ENCODE measurements at regions not wholly inside any gene's neighbourhood (a gene's known extent, or its start where the extent isn't known, plus 50 kb on each side); places are given as distances from the start of the nearest gene placed in this dataset.

DNA sequence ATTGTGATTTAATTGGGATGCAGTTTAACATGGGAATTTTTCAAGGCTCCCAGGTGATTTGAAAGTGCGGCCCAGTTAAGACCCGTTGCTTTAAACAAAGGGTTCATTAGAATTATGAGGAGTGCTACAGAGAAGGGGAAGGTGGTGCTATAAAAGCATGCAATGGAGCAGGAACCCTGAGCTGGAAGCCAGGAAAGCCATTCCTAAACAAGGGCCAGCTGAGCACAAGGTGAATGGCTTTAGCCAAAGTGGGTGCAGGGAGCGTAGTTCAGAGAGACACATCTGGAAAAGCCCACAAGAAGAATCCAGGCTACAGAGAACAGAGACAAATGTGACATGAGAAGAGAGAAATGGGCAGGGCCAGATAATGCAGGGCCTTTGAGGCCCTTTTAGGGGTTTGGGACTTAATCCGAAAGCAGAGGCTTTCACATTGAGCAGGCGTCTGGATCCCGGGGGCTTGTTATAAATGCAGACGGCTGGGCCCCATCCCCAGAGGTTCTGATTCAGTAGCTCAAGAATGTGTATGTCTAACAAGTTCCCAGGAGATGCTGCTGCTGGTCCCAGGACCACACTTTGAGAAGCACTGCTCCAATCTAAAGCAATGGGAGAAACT lies 138.1 kb upstream of the WWC1 start:
- Histone ChIP-seq H3K9ac (ENCODE audit: low read length) (no peak overlapping the region), H3K36me3 (ENCODE audit: control insufficient read depth, insufficient read depth, low read length) (no peaks in the 10 kb centered on the region), H3K9me3 (ENCODE audit: control insufficient read depth, insufficient read depth, low read depth, low read length) (no peaks in the 10 kb centered on the region)

DNA sequence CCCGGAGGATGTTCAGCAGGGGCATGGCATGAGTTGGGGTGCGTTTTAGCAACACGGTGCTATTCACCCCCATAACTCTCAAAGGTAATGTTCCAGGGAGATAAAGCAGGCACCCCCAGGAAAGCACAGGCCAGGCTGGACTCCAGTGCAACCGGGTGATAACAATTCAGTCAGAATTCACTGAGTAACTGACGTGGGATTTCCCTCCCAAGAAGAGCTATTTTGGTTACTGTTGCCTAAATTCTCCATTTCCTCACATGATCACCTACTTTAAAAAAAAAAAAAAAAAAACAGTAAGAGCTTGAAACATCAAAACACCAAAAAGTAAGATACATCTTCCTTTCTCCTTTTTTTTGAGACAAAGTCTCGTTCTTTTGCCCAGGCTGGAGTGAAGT lies 137.6 kb upstream of the WWC1 start:
- Histone ChIP-seq H3K9ac (ENCODE audit: low read length) (no peak overlapping the region), H3K9me3 (ENCODE audit: control insufficient read depth, insufficient read depth, low read depth, low read length) (no peaks in the 10 kb centered on the region), H3K4me3 (ENCODE audit: low read depth, low read length) (no peak overlapping the region), H3K27ac (ENCODE audit: low read depth, low read length) (no peak overlapping the region), H3K4me1 (ENCODE audit: control insufficient read depth, insufficient read depth, low read length) (peaks cover 7% of the 10 kb centered on the region; the same call in 1 of the 2 replicates), H3K36me3 (ENCODE audit: control insufficient read depth, insufficient read depth, low read length) (no peaks in the 10 kb centered on the region), H3K27me3 (ENCODE audit: control insufficient read depth, insufficient read depth, low read length) (no peaks in the 10 kb centered on the region)

More for the DNA sequence above, 138.1 kb upstream of the WWC1 start:
- Histone ChIP-seq H3K27me3 (ENCODE audit: control insufficient read depth, insufficient read depth, low read length) (no peaks in the 10 kb centered on the region), H3K4me1 (ENCODE audit: control insufficient read depth, insufficient read depth, low read length) (peaks cover 8% of the 10 kb centered on the region; the same call in 1 of the 2 replicates), H3K4me3 (ENCODE audit: low read depth, low read length) (no peak overlapping the region), H3K27ac (ENCODE audit: low read depth, low read length) (no peak overlapping the region)

DNA sequence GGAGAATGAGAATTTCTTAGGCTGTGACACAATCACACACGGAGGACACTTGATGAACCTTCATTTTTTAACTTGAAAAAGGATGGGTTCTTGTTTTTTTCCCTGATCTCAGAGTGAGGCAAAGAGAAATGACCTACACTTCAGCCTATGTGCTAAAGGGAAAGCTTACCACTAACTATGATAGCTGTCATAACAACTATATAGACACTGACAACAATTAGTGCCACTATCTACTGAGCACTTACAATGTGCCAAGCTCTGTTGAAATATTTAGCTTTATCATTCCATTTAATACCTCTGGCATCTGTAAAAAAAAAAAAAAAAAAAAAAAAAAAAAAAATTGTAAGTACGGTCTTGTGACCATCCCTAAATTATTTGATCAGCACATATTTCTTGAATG lies 135.9 kb upstream of the WWC1 start:
- H3K36me3 ChIP-seq (ENCODE audit: control insufficient read depth, insufficient read depth, low read length), result no peaks in the 10 kb centered on the region
- no peaks in the 10 kb centered on the region for H3K27me3 ChIP-seq (ENCODE audit: control insufficient read depth, insufficient read depth, low read length)
- H3K9me3 ChIP-seq (ENCODE audit: control insufficient read depth, insufficient read depth, low read depth, low read length), result no peaks in the 10 kb centered on the region
- H3K4me1 ChIP-seq (ENCODE audit: control insufficient read depth, insufficient read depth, low read length), result peaks cover 15% of the 10 kb centered on the region; the same call in 1 of the 2 replicates
- H3K27ac ChIP-seq (ENCODE audit: low read depth, low read length), result no peak overlapping the region
- H3K4me3 ChIP-seq (ENCODE audit: low read depth, low read length), result no peak overlapping the region
- no peak overlapping the region for H3K9ac ChIP-seq (ENCODE audit: low read length)

DNA sequence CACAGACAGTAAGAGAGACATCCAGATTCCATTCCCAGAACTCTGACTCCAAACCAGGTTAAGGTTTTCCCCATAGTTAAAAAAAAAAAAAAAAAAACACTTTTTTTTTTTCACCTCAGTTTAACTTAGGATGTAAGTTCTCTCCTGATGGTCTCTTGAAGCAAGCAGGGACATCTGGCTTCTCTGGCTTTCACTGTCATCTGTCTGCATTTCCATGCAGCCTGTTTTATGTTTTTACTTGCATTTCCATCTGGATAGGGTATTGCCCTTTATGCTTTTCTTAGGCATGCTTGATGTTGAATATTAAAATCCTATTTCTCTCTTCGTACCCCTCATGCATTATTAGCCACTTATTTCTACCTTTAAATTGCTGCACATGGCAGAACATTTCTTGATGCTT lies 135.3 kb upstream of the WWC1 start:
- H3K4me3 ChIP-seq (ENCODE audit: low read depth, low read length), result no peak overlapping the region
- H3K4me1 ChIP-seq (ENCODE audit: control insufficient read depth, insufficient read depth, low read length), result peaks cover 15% of the 10 kb centered on the region; the same call in 1 of the 2 replicates
- H3K27ac ChIP-seq (ENCODE audit: low read depth, low read length), result no peak overlapping the region
- H3K27me3 ChIP-seq (ENCODE audit: control insufficient read depth, insufficient read depth, low read length), result no peaks in the 10 kb centered on the region
- H3K9ac ChIP-seq (ENCODE audit: low read length), result no peak overlapping the region
- H3K9me3 ChIP-seq (ENCODE audit: control insufficient read depth, insufficient read depth, low read depth, low read length), result no peaks in the 10 kb centered on the region
- no peaks in the 10 kb centered on the region for H3K36me3 ChIP-seq (ENCODE audit: control insufficient read depth, insufficient read depth, low read length)

DNA sequence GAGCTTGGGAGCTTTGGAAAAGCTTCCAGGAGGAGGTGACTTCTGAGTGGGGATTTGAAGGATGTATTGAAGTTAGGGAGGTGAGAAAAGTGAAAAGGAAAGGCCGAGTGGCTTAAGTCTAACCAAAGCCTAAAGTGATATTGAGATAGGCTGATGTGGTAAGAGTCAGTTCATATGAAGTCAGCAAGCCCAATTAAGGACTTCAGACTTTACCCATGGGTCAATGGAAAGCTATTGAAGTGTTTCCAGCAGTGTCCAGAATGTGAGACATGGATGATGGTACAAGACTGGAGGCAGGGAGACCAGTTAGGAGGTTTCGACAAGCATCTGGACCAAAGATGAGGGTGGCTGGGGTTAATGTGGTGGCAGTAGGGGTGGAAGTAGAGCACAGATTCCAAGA lies 134.3 kb upstream of the WWC1 start:
- no peak overlapping the region for H3K4me3 ChIP-seq (ENCODE audit: low read depth, low read length)
- H3K27me3 ChIP-seq (ENCODE audit: control insufficient read depth, insufficient read depth, low read length), result no peaks in the 10 kb centered on the region
- H3K4me1 ChIP-seq (ENCODE audit: control insufficient read depth, insufficient read depth, low read length), result peaks cover 15% of the 10 kb centered on the region; the same call in 1 of the 2 replicates
- H3K9ac ChIP-seq (ENCODE audit: low read length), result no peak overlapping the region
- no peaks in the 10 kb centered on the region for H3K36me3 ChIP-seq (ENCODE audit: control insufficient read depth, insufficient read depth, low read length)
- H3K27ac ChIP-seq (ENCODE audit: low read depth, low read length), result no peak overlapping the region
- H3K9me3 ChIP-seq (ENCODE audit: control insufficient read depth, insufficient read depth, low read depth, low read length), result no peaks in the 10 kb centered on the region

DNA sequence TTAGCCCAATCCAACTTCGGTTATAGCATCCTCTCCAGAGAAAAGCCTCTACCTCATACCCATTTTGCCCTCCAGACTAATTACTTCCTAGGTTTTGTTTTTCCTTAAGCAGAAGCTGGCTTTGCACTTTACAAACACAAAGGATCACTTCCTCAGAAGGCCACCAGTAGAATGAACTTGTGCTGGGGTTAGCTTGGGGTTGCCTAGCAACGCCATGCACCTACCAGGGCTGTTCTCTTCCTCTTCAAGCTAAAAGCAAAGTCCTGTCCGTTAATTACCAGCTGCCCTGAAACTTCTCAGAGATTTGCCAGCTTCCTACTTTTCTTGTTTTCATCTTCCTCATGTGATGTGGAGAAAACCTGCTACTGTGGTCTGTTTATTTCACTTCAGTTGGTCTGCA lies 132.0 kb upstream of the WWC1 start:
- no peaks in the 10 kb centered on the region for H3K36me3 ChIP-seq (ENCODE audit: control insufficient read depth, insufficient read depth, low read length)
- H3K27me3 ChIP-seq (ENCODE audit: control insufficient read depth, insufficient read depth, low read length), result no peaks in the 10 kb centered on the region
- peaks cover 13% of the 10 kb centered on the region; the same call in 1 of the 2 replicates for H3K4me1 ChIP-seq (ENCODE audit: control insufficient read depth, insufficient read depth, low read length)
- H3K9me3 ChIP-seq (ENCODE audit: control insufficient read depth, insufficient read depth, low read depth, low read length), result no peaks in the 10 kb centered on the region
- H3K27ac ChIP-seq (ENCODE audit: low read depth, low read length), result no peak overlapping the region
- no peak overlapping the region for H3K4me3 ChIP-seq (ENCODE audit: low read depth, low read length)
- H3K9ac ChIP-seq (ENCODE audit: low read length), result no peak overlapping the region

DNA sequence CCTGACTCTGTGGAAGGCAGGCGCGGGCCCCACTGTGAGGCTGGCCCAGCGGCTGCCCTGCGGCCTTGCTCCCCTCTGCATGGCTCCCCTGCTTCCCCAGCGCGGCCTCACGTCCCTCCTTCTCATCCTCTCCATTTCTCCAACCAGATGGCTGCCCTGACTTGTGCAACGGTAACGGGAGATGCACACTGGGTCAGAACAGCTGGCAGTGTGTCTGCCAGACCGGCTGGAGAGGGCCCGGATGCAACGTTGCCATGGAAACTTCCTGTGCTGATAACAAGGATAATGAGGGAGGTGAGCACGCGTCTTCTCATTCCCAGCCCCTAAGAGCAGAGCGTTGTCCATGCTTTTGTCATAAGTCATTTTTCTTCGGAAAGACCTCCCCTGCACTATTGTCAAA lies 129.0 kb upstream of the WWC1 start:
- H3K27ac ChIP-seq (ENCODE audit: low read depth, low read length), result no peak overlapping the region
- no peaks in the 10 kb centered on the region for H3K27me3 ChIP-seq (ENCODE audit: control insufficient read depth, insufficient read depth, low read length)
- no peak overlapping the region for H3K9ac ChIP-seq (ENCODE audit: low read length)
- H3K4me3 ChIP-seq (ENCODE audit: low read depth, low read length), result no peak overlapping the region
- no peaks in the 10 kb centered on the region for H3K9me3 ChIP-seq (ENCODE audit: control insufficient read depth, insufficient read depth, low read depth, low read length)
- no peaks in the 10 kb centered on the region for H3K36me3 ChIP-seq (ENCODE audit: control insufficient read depth, insufficient read depth, low read length)
- H3K4me1 ChIP-seq (ENCODE audit: control insufficient read depth, insufficient read depth, low read length), result peaks cover 34% of the 10 kb centered on the region

DNA sequence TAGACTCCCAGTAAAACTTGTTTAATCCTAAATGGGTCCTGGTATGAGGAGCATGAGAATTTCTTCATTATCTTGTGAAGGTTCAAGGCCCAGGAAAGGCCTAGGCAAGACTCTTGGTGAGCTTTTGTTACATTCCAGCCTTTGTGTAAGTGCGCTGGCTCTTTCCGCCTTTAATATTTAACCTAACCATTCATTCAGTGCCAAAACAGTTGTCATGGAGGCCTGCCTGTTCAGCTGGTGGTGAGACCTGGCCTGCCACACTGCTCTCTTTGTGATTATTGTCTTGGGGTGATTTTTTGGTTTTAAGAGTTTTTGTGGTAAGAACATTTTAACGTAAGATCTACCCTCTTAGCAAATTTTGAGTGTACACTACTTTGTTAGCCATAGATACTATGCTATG lies 127.5 kb upstream of the WWC1 start:
- peaks cover 34% of the 10 kb centered on the region for H3K4me1 ChIP-seq (ENCODE audit: control insufficient read depth, insufficient read depth, low read length)
- no peak overlapping the region for H3K9ac ChIP-seq (ENCODE audit: low read length)
- H3K27me3 ChIP-seq (ENCODE audit: control insufficient read depth, insufficient read depth, low read length), result no peaks in the 10 kb centered on the region
- H3K9me3 ChIP-seq (ENCODE audit: control insufficient read depth, insufficient read depth, low read depth, low read length), result no peaks in the 10 kb centered on the region
- no peak overlapping the region for H3K4me3 ChIP-seq (ENCODE audit: low read depth, low read length)
- H3K27ac ChIP-seq (ENCODE audit: low read depth, low read length), result no peak overlapping the region
- H3K36me3 ChIP-seq (ENCODE audit: control insufficient read depth, insufficient read depth, low read length), result no peaks in the 10 kb centered on the region

DNA sequence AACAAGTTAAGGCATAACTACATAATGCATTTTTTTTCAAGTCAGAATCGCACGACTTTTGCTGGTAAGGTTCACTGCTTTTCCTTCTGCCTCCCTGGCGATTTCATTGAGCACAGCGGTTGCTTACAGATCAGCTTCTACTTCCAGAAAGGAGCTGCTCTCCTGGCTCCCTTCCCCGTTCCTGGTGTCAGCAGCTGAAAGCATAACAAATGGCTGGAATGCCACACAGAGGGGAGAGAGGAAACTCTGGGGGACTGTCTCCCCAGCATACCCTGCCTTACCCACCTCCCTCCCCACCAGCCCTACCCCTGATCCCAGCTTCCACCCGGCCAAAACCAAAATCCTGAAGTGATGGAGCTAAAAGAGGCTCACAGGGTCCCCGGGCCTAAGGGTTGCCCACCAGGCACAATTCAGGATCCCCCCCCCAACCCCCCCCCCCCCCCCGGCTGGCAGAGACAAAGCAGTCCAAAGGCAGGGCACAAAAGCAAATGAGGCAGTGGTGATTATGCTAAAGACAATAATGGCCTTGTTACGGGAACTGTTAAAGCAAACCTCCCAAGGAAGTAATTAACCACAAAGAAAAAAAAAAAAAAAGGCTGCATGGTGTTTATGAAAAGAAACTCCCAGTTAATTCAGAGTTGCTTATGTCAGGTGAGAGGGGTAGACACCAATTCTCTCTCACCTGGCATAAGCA lies 126.1 kb upstream of the WWC1 start:
- Histone ChIP-seq H3K36me3 (ENCODE audit: control insufficient read depth, insufficient read depth, low read length) (no peaks in the 10 kb centered on the region), H3K27me3 (ENCODE audit: control insufficient read depth, insufficient read depth, low read length) (no peaks in the 10 kb centered on the region), H3K4me1 (ENCODE audit: control insufficient read depth, insufficient read depth, low read length) (peaks cover 26% of the 10 kb centered on the region), H3K9me3 (ENCODE audit: control insufficient read depth, insufficient read depth, low read depth, low read length) (no peaks in the 10 kb centered on the region), H3K27ac (ENCODE audit: low read depth, low read length) (no peak overlapping the region), H3K9ac (ENCODE audit: low read length) (no peak overlapping the region), H3K4me3 (ENCODE audit: low read depth, low read length) (peak overlapping the region; percentile 19; the same call in 1 of the 2 replicates)

DNA sequence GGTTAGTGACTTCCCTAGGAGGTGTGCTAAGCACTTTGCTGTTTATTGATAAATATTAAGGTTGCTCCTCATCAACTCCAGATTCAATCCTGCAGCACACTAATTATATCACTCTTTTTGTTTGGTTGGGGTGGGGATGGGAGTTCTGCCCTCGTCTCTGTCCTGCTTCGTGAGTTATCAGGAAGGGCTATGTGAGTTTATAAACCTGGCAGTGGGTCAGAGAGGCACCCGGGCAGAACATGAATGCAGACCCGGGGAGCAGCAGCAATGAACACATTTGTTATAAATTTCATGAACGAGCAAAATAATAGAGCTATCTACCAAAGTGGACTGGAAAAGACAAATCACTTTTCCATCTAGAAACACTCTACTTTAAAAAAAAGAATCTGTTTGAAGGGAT lies 125.5 kb upstream of the WWC1 start:
- Histone ChIP-seq H3K9ac (ENCODE audit: low read length) (no peak overlapping the region), H3K4me1 (ENCODE audit: control insufficient read depth, insufficient read depth, low read length) (peaks cover 26% of the 10 kb centered on the region), H3K27ac (ENCODE audit: low read depth, low read length) (no peak overlapping the region), H3K36me3 (ENCODE audit: control insufficient read depth, insufficient read depth, low read length) (no peaks in the 10 kb centered on the region), H3K9me3 (ENCODE audit: control insufficient read depth, insufficient read depth, low read depth, low read length) (no peaks in the 10 kb centered on the region), H3K27me3 (ENCODE audit: control insufficient read depth, insufficient read depth, low read length) (no peaks in the 10 kb centered on the region), H3K4me3 (ENCODE audit: low read depth, low read length) (no peak overlapping the region)

DNA sequence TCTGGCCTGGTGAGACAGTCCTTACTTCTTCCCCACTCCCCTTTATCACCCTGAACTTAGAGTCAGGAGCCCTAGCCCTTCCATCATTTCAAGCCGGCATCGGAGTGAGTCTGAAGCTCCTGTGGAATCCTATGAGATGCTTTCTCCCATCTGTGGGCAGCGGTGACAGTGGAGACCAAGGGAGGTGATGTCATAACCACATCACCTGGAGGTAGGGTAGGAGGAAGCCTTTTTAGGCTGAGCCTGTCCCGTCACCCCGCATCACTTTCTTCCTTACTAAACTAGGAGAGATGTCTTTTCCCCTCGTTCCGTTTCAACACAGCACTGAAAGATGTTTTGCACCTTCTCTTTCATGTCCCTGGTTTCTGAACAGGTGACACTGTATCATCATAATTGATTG lies 124.1 kb upstream of the WWC1 start:
- Histone ChIP-seq H3K4me3 (ENCODE audit: low read depth, low read length) (no peak overlapping the region), H3K4me1 (ENCODE audit: control insufficient read depth, insufficient read depth, low read length) (peaks cover 26% of the 10 kb centered on the region), H3K36me3 (ENCODE audit: control insufficient read depth, insufficient read depth, low read length) (no peaks in the 10 kb centered on the region), H3K27ac (ENCODE audit: low read depth, low read length) (no peak overlapping the region), H3K9me3 (ENCODE audit: control insufficient read depth, insufficient read depth, low read depth, low read length) (no peaks in the 10 kb centered on the region), H3K9ac (ENCODE audit: low read length) (no peak overlapping the region), H3K27me3 (ENCODE audit: control insufficient read depth, insufficient read depth, low read length) (no peaks in the 10 kb centered on the region)
